HUES48 (cell line): ENCODE measurements at regions not wholly inside any gene's neighbourhood (a gene's known extent, or its start where the extent isn't known, plus 50 kb on each side); places are given as distances from the start of the nearest gene placed in this dataset.
A peak's percentile ranks its signal among the peaks of the same experiment; 100 is the strongest.
"Not testable (repeated sequence)": the region's sequence is repeated elsewhere in the genome, so short reads cannot be mapped to it uniquely, and the experiment has no call there.

Experiments used
- H3K27ac ChIP-seq: one replicate; pipeline ENCODE4 v1.7.0; 2013; ENCODE audit warnings: low read depth, low read length, inconsistent platforms
- H3K27me3 ChIP-seq: 2 replicates; pipeline ENCODE4 v1.6.1; 2013; ENCODE audit warnings: mild to moderate bottlenecking, low read length; ENCODE audit not compliant: control insufficient read depth, insufficient read depth
- H3K36me3 ChIP-seq: 2 replicates; pipeline ENCODE4 v1.6.1; 2013; ENCODE audit warnings: low read length; ENCODE audit not compliant: control insufficient read depth, insufficient read depth
- H3K4me1 ChIP-seq: 2 replicates; pipeline ENCODE4 v1.6.1; 2013; ENCODE audit warnings: mild to moderate bottlenecking, low read length; ENCODE audit not compliant: control insufficient read depth, insufficient read depth
- H3K4me3 ChIP-seq: 2 replicates; pipeline ENCODE4 v1.5.1; 2013; ENCODE audit warnings: mild to moderate bottlenecking, low read depth, low read length
- H3K9ac ChIP-seq: 2 replicates; pipeline ENCODE4 v1.6.1; 2013; ENCODE audit warnings: mild to moderate bottlenecking, low read depth, low read length, moderate library complexity
- H3K9me3 ChIP-seq: 2 replicates; pipeline ENCODE4 v1.6.1; 2013; ENCODE audit warnings: low read length; ENCODE audit not compliant: control insufficient read depth, insufficient read depth

DNA sequence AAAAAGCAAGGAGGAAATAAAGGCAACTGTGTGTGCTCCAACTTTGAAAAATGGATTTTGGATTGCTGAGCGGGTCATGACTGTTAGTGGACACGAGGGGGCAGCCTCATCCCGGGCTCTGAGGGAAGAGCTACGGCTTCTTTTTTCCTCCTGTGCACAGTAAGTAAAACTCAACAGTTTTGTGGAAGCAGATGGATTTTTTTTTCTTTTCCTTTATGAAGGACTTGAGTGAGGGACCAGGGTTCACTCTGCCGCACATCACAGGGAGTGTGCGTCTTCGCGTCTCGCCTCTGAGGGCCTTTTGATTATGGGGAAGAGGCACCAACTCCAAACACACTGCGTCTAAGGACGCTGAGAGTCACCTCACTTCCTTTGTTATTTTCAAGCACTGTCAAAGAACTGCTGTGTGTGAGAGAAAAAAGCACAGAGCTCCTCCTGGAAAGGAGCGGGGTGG lies 80.3 kb upstream of the GOT2 start:
- Histone ChIP-seq H3K36me3 (no peaks in the 10 kb centered on the region), H3K9ac (peak overlapping the region; percentile 62), H3K9me3 (no peaks in the 10 kb centered on the region), H3K27me3 (no peaks in the 10 kb centered on the region), H3K4me1 (no peaks in the 10 kb centered on the region), H3K27ac (no peak overlapping the region), H3K4me3 (peak overlapping the region; percentile 57)

GRCh38 chr16:58809213-58809612 lies 75.1 kb upstream of the GOT2 start:
- Histone ChIP-seq H3K27me3 (no peaks in the 10 kb centered on the region), H3K27ac (no peak overlapping the region), H3K4me3 (no peak overlapping the region), H3K9ac (no peak overlapping the region), H3K36me3 (no peaks in the 10 kb centered on the region), H3K4me1 (no peaks in the 10 kb centered on the region), H3K9me3 (peaks cover 6% of the 10 kb centered on the region; the same call in 1 of the 2 replicates)

GRCh38 chr16:58807276-58807675 lies 73.2 kb upstream of the GOT2 start:
- Histone ChIP-seq H3K4me1 (no peaks in the 10 kb centered on the region), H3K4me3 (no peak overlapping the region), H3K27ac (no peak overlapping the region), H3K9ac (no peak overlapping the region), H3K9me3 (peaks cover 16% of the 10 kb centered on the region), H3K27me3 (no peaks in the 10 kb centered on the region), H3K36me3 (no peaks in the 10 kb centered on the region)

DNA sequence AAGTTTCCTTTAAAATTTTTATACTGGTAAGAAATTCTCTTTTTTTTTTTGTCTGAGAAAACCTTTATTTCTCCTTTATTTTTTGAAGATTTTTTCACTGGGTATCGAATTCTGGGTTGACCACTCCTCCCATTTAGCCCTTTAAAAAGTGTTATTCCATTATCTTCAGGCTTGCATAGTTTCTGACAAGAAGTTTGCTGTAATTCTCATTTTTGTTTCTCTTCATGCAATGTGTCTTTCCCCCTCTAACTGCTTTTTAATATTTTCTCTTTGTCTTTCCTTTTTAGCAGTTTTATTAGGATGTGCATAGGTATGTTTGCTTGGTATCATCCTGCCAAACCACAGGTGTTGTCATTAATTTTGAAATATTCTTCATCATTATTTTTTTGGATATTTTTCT lies 67.7 kb upstream of the GOT2 start:
- no peak overlapping the region for H3K9ac ChIP-seq
- no peaks in the 10 kb centered on the region for H3K4me1 ChIP-seq
- H3K27ac ChIP-seq: no peak overlapping the region
- no peaks in the 10 kb centered on the region for H3K27me3 ChIP-seq
- no peaks in the 10 kb centered on the region for H3K36me3 ChIP-seq
- no peak overlapping the region for H3K4me3 ChIP-seq
- H3K9me3 ChIP-seq: peaks cover 25% of the 10 kb centered on the region

- Histone ChIP-seq H3K27ac (no peak overlapping the region), H3K9me3 (peaks cover 9% of the 10 kb centered on the region; the same call in 1 of the 2 replicates), H3K36me3 (no peaks in the 10 kb centered on the region), H3K9ac (no peak overlapping the region), H3K27me3 (no peaks in the 10 kb centered on the region), H3K4me3 (no peak overlapping the region), H3K4me1 (peaks cover 1% of the 10 kb centered on the region; the same call in 1 of the 2 replicates)
Observed at GRCh38 chr16:58797137-58797801, 63.2 kb upstream of the GOT2 start.

- H3K27me3 ChIP-seq: no peaks in the 10 kb centered on the region
- H3K9me3 ChIP-seq: no peaks in the 10 kb centered on the region
- H3K4me3 ChIP-seq: no peak overlapping the region
- H3K36me3 ChIP-seq: no peaks in the 10 kb centered on the region
- H3K27ac ChIP-seq: no peak overlapping the region
- H3K4me1 ChIP-seq: peaks cover 8% of the 10 kb centered on the region; the same call in 1 of the 2 replicates
- no peak overlapping the region for H3K9ac ChIP-seq
Observed at GRCh38 chr16:58793366-58793765, 59.2 kb upstream of the GOT2 start.

- no peaks in the 10 kb centered on the region for H3K9me3 ChIP-seq
- peaks cover 8% of the 10 kb centered on the region; the same call in 1 of the 2 replicates for H3K4me1 ChIP-seq
- H3K9ac ChIP-seq: no peak overlapping the region
Observed at GRCh38 chr16:58792188-58792587, 58.1 kb upstream of the GOT2 start.

DNA sequence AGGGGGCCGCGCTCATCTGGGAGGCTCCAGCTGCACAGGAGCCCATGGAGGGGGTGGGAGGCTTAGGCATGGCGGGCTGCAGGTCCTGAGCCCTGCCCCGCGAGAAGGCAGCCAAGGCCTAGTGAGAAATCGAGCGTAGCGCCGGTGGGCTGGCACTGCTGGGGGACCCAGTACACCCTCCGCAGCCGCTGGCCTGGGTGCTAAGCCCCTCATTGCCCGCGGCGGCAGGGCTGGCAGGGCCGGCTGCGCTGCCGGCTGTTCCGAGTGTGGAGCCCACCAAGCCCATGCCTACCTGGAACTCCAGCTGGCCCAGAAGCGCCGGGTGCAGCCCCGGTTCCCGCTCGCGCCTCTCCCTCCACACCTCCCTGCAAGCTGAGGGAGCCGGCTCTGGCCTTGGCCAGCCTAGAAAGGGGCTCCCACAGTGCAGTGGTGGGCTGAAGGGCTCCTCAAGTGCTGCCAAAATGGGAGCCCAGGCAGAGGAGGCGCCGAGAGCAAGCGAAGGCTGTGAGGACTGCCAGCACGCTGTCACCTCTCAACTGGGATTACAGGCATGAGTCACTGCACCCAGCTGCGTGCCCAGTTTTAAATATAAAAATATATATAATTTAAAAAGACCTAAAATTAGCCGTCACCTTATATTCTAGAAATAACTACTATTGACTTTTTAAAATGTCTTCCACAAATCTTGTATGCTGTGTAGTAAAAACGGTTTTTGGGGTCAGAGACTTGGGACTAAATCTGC lies 56.9 kb upstream of the GOT2 start:
- not testable (repeated sequence) for H3K4me3 ChIP-seq, H3K9me3 ChIP-seq, H3K4me1 ChIP-seq, H3K9ac ChIP-seq, H3K27me3 ChIP-seq, H3K36me3 ChIP-seq, H3K27ac ChIP-seq

More at GRCh38 chr16:58792188-58792587, 58.1 kb upstream of the GOT2 start:
- H3K36me3 ChIP-seq: no peaks in the 10 kb centered on the region
- no peak overlapping the region for H3K4me3 ChIP-seq
- no peak overlapping the region for H3K27ac ChIP-seq
- no peaks in the 10 kb centered on the region for H3K27me3 ChIP-seq

DNA sequence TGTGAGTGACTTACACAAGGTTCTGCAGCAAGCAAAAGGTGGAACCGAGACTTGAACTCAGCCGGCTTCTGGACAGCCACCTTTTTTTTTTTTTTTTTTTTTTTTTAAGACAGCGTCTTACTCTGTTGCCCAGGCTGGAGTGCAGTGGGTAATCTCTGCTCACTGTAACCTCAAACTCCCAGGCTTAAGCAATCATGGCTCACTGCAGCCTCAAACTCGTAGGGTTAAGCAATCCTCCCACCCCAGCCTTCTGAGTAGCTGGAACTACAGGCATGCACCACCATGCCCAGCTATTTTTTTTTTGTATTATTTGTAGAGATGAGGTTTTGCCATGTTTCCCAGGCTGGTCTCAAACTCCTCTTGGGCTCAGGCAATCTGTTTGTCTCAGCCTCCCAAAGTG lies 55.2 kb upstream of the GOT2 start:
- Histone ChIP-seq H3K27ac (no peak overlapping the region), H3K4me1 (peaks cover 8% of the 10 kb centered on the region; the same call in 1 of the 2 replicates), H3K9ac (no peak overlapping the region), H3K27me3 (no peaks in the 10 kb centered on the region), H3K36me3 (no peaks in the 10 kb centered on the region), H3K9me3 (no peaks in the 10 kb centered on the region), H3K4me3 (no peak overlapping the region)
